H1 (cell line): ENCODE measurements at regions not wholly inside any gene's neighbourhood (a gene's known extent, or its start where the extent isn't known, plus 50 kb on each side); places are given as distances from the start of the nearest gene placed in this dataset.

Experiments
- CTCF ChIA-PET: fragments of 300-600 bp; sonication (Branson Sonifier 250); formaldehyde crosslinking; loops from one replicate; lab custom pipeline; 2021; ENCODE audit not compliant: partially characterized antibody; lab: Charles Lee
- POLR2A ChIA-PET: fragments of 300-600 bp; sonication (Branson Sonifier 250); formaldehyde crosslinking; loops from one replicate; lab custom pipeline; 2021; ENCODE audit warnings: inconsistent platforms; ENCODE audit not compliant: partially characterized antibody; lab: Charles Lee
- DNase-seq, 2 experiments: peaks; one replicate each; pipeline versions ENCODE4 v3.0.0 to v3.0.0-alpha.2; 2010 to 2022; ENCODE audit warnings: low spot score in 2 of 2, low read depth in 1 of 2, mixed read lengths in 1 of 2
- FAIRE-seq: peaks from 2 replicates; lab custom pipeline; 2011; peaks lifted over from hg19 to GRCh38; lab: Jason Lieb, UNC
- H2AFZ ChIP-seq: 2 replicates; pipeline ENCODE4 v1.8.1; 2012; ENCODE audit warnings: low read length, inconsistent platforms
- H2AK5ac ChIP-seq: 2 replicates; pipeline ENCODE4 v1.6.1; 2013; ENCODE audit warnings: low read depth, low read length
- H2BK120ac ChIP-seq: replicated peaks from 2 replicates; pipeline ENCODE3; 2013; ENCODE audit warnings: low read depth, low read length, inconsistent platforms
- H2BK12ac ChIP-seq: 2 replicates; pipeline ENCODE4 v1.6.1; 2013; ENCODE audit warnings: low read depth, low read length
- H2BK15ac ChIP-seq: 2 replicates; pipeline ENCODE4 v1.6.1; 2013; ENCODE audit warnings: low read length
- H2BK20ac ChIP-seq: 2 replicates; pipeline ENCODE4 v1.6.1; 2013; ENCODE audit warnings: low read length
- H2BK5ac ChIP-seq: 2 replicates; pipeline ENCODE4 v1.6.1; 2013; ENCODE audit warnings: low read depth, low read length
- H3K14ac ChIP-seq: 2 replicates; pipeline ENCODE4 v1.6.1; 2013; ENCODE audit warnings: inconsistent platforms; ENCODE audit not compliant: insufficient read length
- H3K18ac ChIP-seq: 2 replicates; pipeline ENCODE4 v1.6.1; 2013; ENCODE audit warnings: low read length; ENCODE audit errors: extremely low read depth
- H3K23ac ChIP-seq: 2 replicates; pipeline ENCODE4 v1.6.1; 2013; ENCODE audit warnings: inconsistent platforms; ENCODE audit not compliant: insufficient read length
- H3K23me2 ChIP-seq: 2 replicates; pipeline ENCODE4 v1.6.1; 2013; ENCODE audit warnings: low read depth, low read length
- H3K27ac ChIP-seq: 2 replicates; pipeline ENCODE4 v1.6.1; 2011; ENCODE audit warnings: low read depth, low read length, inconsistent platforms
- H3K27me3 ChIP-seq, 4 experiments: replicated peaks in 1 of 4; 1 replicate in 1 of 4; 2 replicates in 3 of 4; pipeline versions ENCODE4 v1.6.1 to v1.8.1; 2011 to 2013; ENCODE audit warnings: low read length in 3 of 4, mild to moderate bottlenecking in 3 of 4, inconsistent platforms in 2 of 4, mixed read lengths in 2 of 4, moderate library complexity in 1 of 4; ENCODE audit not compliant: control insufficient read depth in 3 of 4, insufficient read depth in 3 of 4; ENCODE audit errors: extremely low read depth in 1 of 4
- H3K36me3 ChIP-seq, 4 experiments: 2 replicates each; pipeline versions ENCODE4 v1.6.1 to v1.8.1; 2011 to 2013; ENCODE audit warnings: mild to moderate bottlenecking in 4 of 4, low read length in 3 of 4, moderate library complexity in 2 of 4, control low read depth in 1 of 4, inconsistent platforms in 1 of 4; ENCODE audit not compliant: insufficient read depth in 4 of 4, control insufficient read depth in 2 of 4
- H3K4ac ChIP-seq: replicated peaks from 2 replicates; pipeline ENCODE3; 2013; ENCODE audit warnings: low read length, low read depth, mixed read lengths, inconsistent platforms; ENCODE audit not compliant: insufficient read length
- H3K4me1 ChIP-seq, 4 experiments: replicated peaks in 1 of 4; 1 replicate in 1 of 4; 2 replicates in 3 of 4; pipeline versions ENCODE4 v1.6.1 to v1.8.1; 2011 to 2013; ENCODE audit warnings: low read length in 3 of 4, inconsistent platforms in 2 of 4, mixed read lengths in 1 of 4; ENCODE audit not compliant: insufficient read depth in 4 of 4, control insufficient read depth in 3 of 4
- H3K4me2 ChIP-seq, 2 experiments: 2 replicates each; pipeline versions ENCODE4 v1.6.1 to v1.8.1; 2011 to 2013; ENCODE audit warnings: low read depth in 2 of 2, low read length in 2 of 2, control low read depth in 1 of 2, inconsistent platforms in 1 of 2, mild to moderate bottlenecking in 1 of 2; ENCODE audit not compliant: insufficient read depth in 1 of 2
- H3K4me3 ChIP-seq, 4 experiments: fragments of 200-600, 300-600 bp in 1 of 4; sonication (generic), shearing (Covaris generic), sonication (Bioruptor Twin) in 1 of 4; 2 replicates each; pipeline versions ENCODE4 v1.5.1 to v1.8.1; 2011 to 2016; ENCODE audit warnings: low read length in 4 of 4, low read depth in 3 of 4, control low read depth in 2 of 4, inconsistent platforms in 2 of 4, mild to moderate bottlenecking in 2 of 4, mixed read lengths in 1 of 4, moderate library complexity in 1 of 4; ENCODE audit not compliant: insufficient read depth in 2 of 4; ENCODE audit errors: extremely low read depth in 1 of 4
- H3K56ac ChIP-seq: replicated peaks from 2 replicates; pipeline ENCODE3; 2013; ENCODE audit warnings: low read depth, mild to moderate bottlenecking, mixed read lengths, low read length, inconsistent platforms; ENCODE audit not compliant: insufficient read length
- H3K79me1 ChIP-seq: 2 replicates; pipeline ENCODE4 v1.6.1; 2013; ENCODE audit warnings: low read depth, low read length, control low read depth
- H3K79me2 ChIP-seq, 2 experiments: 2 replicates each; pipeline versions ENCODE4 v1.6.1 to v1.8.1; 2012 to 2013; ENCODE audit warnings: low read length in 2 of 2, mild to moderate bottlenecking in 2 of 2, inconsistent platforms in 1 of 2; ENCODE audit not compliant: insufficient read depth in 2 of 2, control insufficient read depth in 1 of 2
- H3K9ac ChIP-seq, 4 experiments: replicated peaks in 1 of 4; 1 replicate in 1 of 4; 2 replicates in 3 of 4; pipeline versions ENCODE4 v1.6.1 to v1.8.1; 2011 to 2013; ENCODE audit warnings: low read depth in 3 of 4, low read length in 3 of 4, control low read depth in 2 of 4, mild to moderate bottlenecking in 2 of 4, moderate library complexity in 2 of 4, inconsistent platforms in 1 of 4; ENCODE audit errors: extremely low read depth in 1 of 4
- H3K9me3 ChIP-seq, 2 experiments: 2 replicates each; pipeline versions ENCODE4 v1.6.1 to v1.8.1; 2012 to 2013; ENCODE audit warnings: mild to moderate bottlenecking in 2 of 2, moderate library complexity in 2 of 2, control low read depth in 1 of 2, inconsistent platforms in 1 of 2, low read depth in 1 of 2, low read length in 1 of 2, mixed read lengths in 1 of 2; ENCODE audit not compliant: insufficient read depth in 2 of 2
- H4K20me1 ChIP-seq, 2 experiments: replicated peaks in 1 of 2; 2 replicates each; pipeline versions ENCODE3 to v1.8.1; 2011 to 2013; ENCODE audit warnings: inconsistent platforms in 2 of 2, low read length in 2 of 2, mild to moderate bottlenecking in 1 of 2; ENCODE audit not compliant: insufficient read depth in 2 of 2, control insufficient read depth in 1 of 2
- H4K5ac ChIP-seq: 2 replicates; pipeline ENCODE4 v1.6.1; 2013; ENCODE audit warnings: low read length, low read depth, mixed read lengths, inconsistent platforms; ENCODE audit not compliant: insufficient read length
- H4K8ac ChIP-seq: 2 replicates; pipeline ENCODE4 v1.8.0; 2013; ENCODE audit warnings: mild to moderate bottlenecking, moderate library complexity, low read length, inconsistent platforms; ENCODE audit not compliant: insufficient read depth; ENCODE audit errors: extremely low read depth
- H4K91ac ChIP-seq: replicated peaks from 2 replicates; pipeline ENCODE3; 2013; ENCODE audit warnings: low read length, mixed read lengths, inconsistent platforms; ENCODE audit not compliant: insufficient read length
- ATF3 ChIP-seq: IDR thresholded peaks from 2 replicates; pipeline ENCODE4 v1.6.1; 2011; ENCODE audit warnings: low read depth, mild to moderate bottlenecking, low read length; ENCODE audit not compliant: insufficient read depth
- CTCF ChIP-seq, 3 experiments: IDR thresholded peaks; 1 replicate in 2 of 3; 2 replicates in 1 of 3; pipeline versions ENCODE4 v1.5.1 to v1.6.1; 2011; ENCODE audit warnings: low read length in 3 of 3, mild to moderate bottlenecking in 3 of 3, inconsistent platforms in 2 of 3, low read depth in 1 of 3, moderate library complexity in 1 of 3; ENCODE audit not compliant: insufficient read depth in 1 of 3; ENCODE audit errors: control extremely low read depth in 1 of 3
- JUN ChIP-seq: IDR thresholded peaks from 2 replicates; pipeline ENCODE4 v1.6.1; 2011; ENCODE audit warnings: low read depth, mild to moderate bottlenecking, improper control_type of control experiment, low read length
- KDM4A ChIP-seq: IDR thresholded peaks from one replicate; pipeline ENCODE4 v1.7.1; 2012; ENCODE audit warnings: low read depth, mild to moderate bottlenecking, moderate library complexity, low read length, inconsistent platforms; ENCODE audit not compliant: severe bottlenecking
- MAFK ChIP-seq: IDR thresholded peaks from 2 replicates; pipeline ENCODE4 v1.6.1; 2012; ENCODE audit warnings: low read depth, mild to moderate bottlenecking, improper control_type of control experiment, low read length
- RAD21 ChIP-seq, 2 experiments: IDR thresholded peaks in 1 of 2; conservative IDR thresholded peaks in 1 of 2; 2 replicates each; pipeline ENCODE4 v1.6.1; 2011; ENCODE audit warnings: low read depth in 2 of 2, low read length in 2 of 2, improper control_type of control experiment in 1 of 2, inconsistent platforms in 1 of 2, mild to moderate bottlenecking in 1 of 2, moderate library complexity in 1 of 2
- SIN3A ChIP-seq, 2 experiments: IDR thresholded peaks in 1 of 2; conservative IDR thresholded peaks in 1 of 2; 2 replicates each; pipeline ENCODE4 v1.6.1; 2011 to 2012; ENCODE audit warnings: low read length in 2 of 2, improper control_type of control experiment in 1 of 2, low read depth in 1 of 2, mild to moderate bottlenecking in 1 of 2
- WGBS, 2 experiments: shearing (Covaris generic) in 1 of 2; methylation state at CpG; one replicate each; pipeline versions ENCODE4 v1.1.6 to v1.1.7; 2013 to 2015; ENCODE audit warnings: low lambda C conversion rate in 2 of 2, mixed read lengths in 2 of 2, inconsistent platforms in 1 of 2, low coverage in 1 of 2, missing lambda C conversion rate in 1 of 2; ENCODE audit not compliant: insufficient replicate concordance in 2 of 2, insufficient coverage in 1 of 2, insufficient read length in 1 of 2; ENCODE audit errors: extremely low coverage in 1 of 2, missing lambda C conversion rate in 1 of 2; 5-methylcytosine and 5-hydroxymethylcytosine counted together

- Histone ChIP-seq H3K79me2 (no peaks in the 10 kb centered on the region), H3K9ac (no peak overlapping the region), H3K56ac (no peak overlapping the region), H3K4me1 (no peaks in the 10 kb centered on the region), H2BK15ac (no peak overlapping the region), H3K23me2 (no peaks in the 10 kb centered on the region), H2BK120ac (no peak overlapping the region), H4K91ac (no peak overlapping the region), H4K5ac (no peak overlapping the region), H3K27ac (no peak overlapping the region), H3K27me3 (no peaks in the 10 kb centered on the region), H2BK5ac (no peak overlapping the region), H3K79me1 (no peaks in the 10 kb centered on the region), H3K14ac (no peak overlapping the region), H3K18ac (no peak overlapping the region), H2AK5ac (no peak overlapping the region), H2BK12ac (no peak overlapping the region), H3K9me3 (no peaks in the 10 kb centered on the region), H4K8ac (no peak overlapping the region), H3K4ac (no peak overlapping the region), H2BK20ac (no peak overlapping the region), H3K36me3 (no peaks in the 10 kb centered on the region), H2AFZ (peak overlapping the region; percentile 87; the same call in 1 of the 2 replicates), H3K4me2 (no peak overlapping the region), H3K23ac (no peak overlapping the region), H3K4me3 (no peak overlapping the region), H4K20me1 (no peaks in the 10 kb centered on the region)
- FAIRE-seq (peak; percentile 36), DNase-seq (no peak)
- ChIA-PET CTCF (interaction anchor here (0.7 to 1.9 kb wide), 9 partner anchors 13 to 451 kb away, joined by 3 to 4 read pairs (median 3); no protein-coding TSS in a partner anchor), POLR2A (no interaction called here)
- TF ChIP-seq MAFK: no peak
- TF ChIP-seq SIN3A (conservative IDR thresholded peaks at IDR 0.05 in 1 of 2, IDR thresholded peaks at IDR 0.05 in 1 of 2; ENCODE audit: low read depth in 1 of 2, low read length in 2 of 2): no peak
- peak in 2 of 3 experiments; percentile 18 to 54; a peak in 1 of 4 replicates for TF ChIP-seq CTCF (IDR thresholded peaks at IDR 0.05; ENCODE audit: control extremely low read depth in 1 of 3, insufficient read depth in 1 of 3, low read depth in 1 of 3, low read length in 3 of 3)
- TF ChIP-seq KDM4A: no peak
- no peak for TF ChIP-seq ATF3
- TF ChIP-seq JUN: no peak
- TF ChIP-seq RAD21 (IDR thresholded peaks at IDR 0.05 in 1 of 2, conservative IDR thresholded peaks at IDR 0.05 in 1 of 2; ENCODE audit: low read depth in 2 of 2, low read length in 2 of 2): peak; percentile 31 to 39; a peak in 3 of 4 replicates
- 80% methylated on average over 1 of the region's 1 CpG; no CpG with 5 or more reads in 1 of the 2 experiments for WGBS, 2 experiments
Observed at GRCh38 chr7:112708236-112708635, 82.0 kb downstream of the TMEM168 start.
